Astrocyte (in vitro differentiated cells and primary cell): ENCODE measurements at regions not wholly inside any gene's neighbourhood (a gene's known extent, or its start where the extent isn't known, plus 50 kb on each side); places are given as distances from the start of the nearest gene placed in this dataset.

ENCODE experiments used
- DNase-seq: peaks from one replicate; pipeline ENCODE4 v3.0.0-alpha.2; 2010; ENCODE audit warnings: low read depth
- FAIRE-seq: peaks from 2 replicates; lab custom pipeline; 2011; peaks lifted over from hg19 to GRCh38; lab: Jason Lieb, UNC
- H2AFZ ChIP-seq: 2 replicates; pipeline ENCODE4 v1.6.0; 2012; ENCODE audit warnings: low read depth, low read length, inconsistent platforms
- H3K27ac ChIP-seq: 2 replicates; pipeline ENCODE4 v1.5.1; 2011; ENCODE audit warnings: low read depth, low read length, inconsistent platforms
- H3K27me3 ChIP-seq: 2 replicates; pipeline ENCODE4 v1.6.0; 2011; ENCODE audit warnings: low read length, inconsistent platforms; ENCODE audit not compliant: insufficient read depth
- H3K36me3 ChIP-seq: 2 replicates; pipeline ENCODE4 v1.5.1; 2011; ENCODE audit warnings: low read length, inconsistent platforms; ENCODE audit not compliant: insufficient read depth
- H3K4me1 ChIP-seq: 2 replicates; pipeline ENCODE4 v1.5.1; 2011; ENCODE audit warnings: low read length, inconsistent platforms; ENCODE audit not compliant: insufficient read depth
- H3K4me2 ChIP-seq: 2 replicates; pipeline ENCODE4 v1.6.0; 2012; ENCODE audit warnings: low read length, inconsistent platforms
- H3K4me3 ChIP-seq: 2 replicates; pipeline ENCODE4 v1.5.1; 2011; ENCODE audit warnings: low read depth, mild to moderate bottlenecking, low read length, inconsistent platforms; ENCODE audit not compliant: insufficient read depth
- H3K79me2 ChIP-seq: 2 replicates; pipeline ENCODE4 v1.6.0; 2012; ENCODE audit warnings: mild to moderate bottlenecking, low read length, inconsistent platforms; ENCODE audit not compliant: insufficient read depth
- H3K9ac ChIP-seq: 2 replicates; pipeline ENCODE4 v1.6.0; 2012; ENCODE audit warnings: mild to moderate bottlenecking, low read length, inconsistent platforms
- H3K9me3 ChIP-seq: 2 replicates; pipeline ENCODE4 v1.5.1; 2012; ENCODE audit warnings: low read depth, mild to moderate bottlenecking, low read length, inconsistent platforms; ENCODE audit not compliant: insufficient read depth
- H4K20me1 ChIP-seq: 2 replicates; pipeline ENCODE4 v1.6.0; 2012; ENCODE audit warnings: low read length, inconsistent platforms; ENCODE audit not compliant: insufficient read depth
- H3K27ac Mint-ChIP-seq: one replicate; pipeline ENCODE4 v1.8.0; 2021; ENCODE audit warnings: mild to moderate bottlenecking, mixed read lengths; ENCODE audit not compliant: unreplicated experiment
- H3K27me3 Mint-ChIP-seq: one replicate; pipeline ENCODE4 v1.8.0; 2021; ENCODE audit warnings: low read depth, mixed read lengths; ENCODE audit not compliant: unreplicated experiment
- H3K36me3 Mint-ChIP-seq: one replicate; pipeline ENCODE4 v1.8.0; 2021; ENCODE audit warnings: low read depth, mixed read lengths; ENCODE audit not compliant: unreplicated experiment
- H3K4me1 Mint-ChIP-seq: one replicate; pipeline ENCODE4 v1.8.0; 2021; ENCODE audit warnings: low read depth, mixed read lengths; ENCODE audit not compliant: unreplicated experiment
- H3K4me3 Mint-ChIP-seq: one replicate; pipeline ENCODE4 v1.8.0; 2021; ENCODE audit warnings: mild to moderate bottlenecking, moderate library complexity, mixed read lengths; ENCODE audit not compliant: unreplicated experiment
- H3K9me3 Mint-ChIP-seq: one replicate; pipeline ENCODE4 v1.8.0; 2021; ENCODE audit warnings: mild to moderate bottlenecking, mixed read lengths; ENCODE audit not compliant: unreplicated experiment
- CTCF ChIP-seq: IDR thresholded peaks from 2 replicates; pipeline ENCODE4 v1.5.1; 2011; ENCODE audit warnings: low read depth, mild to moderate bottlenecking, inconsistent platforms, low read length, moderate library complexity; ENCODE audit not compliant: insufficient read depth
- EZH2 ChIP-seq: IDR thresholded peaks from 2 replicates; pipeline ENCODE4 v1.6.1; 2012; ENCODE audit warnings: mild to moderate bottlenecking, low read length, inconsistent platforms; ENCODE audit not compliant: insufficient read depth

- no peaks in the 10 kb centered on the region for H3K4me1 ChIP-seq
- DNase-seq (no peak), FAIRE-seq (no peak)
- no peaks in the 10 kb centered on the region for H4K20me1 ChIP-seq
- no peak overlapping the region for H3K4me3 ChIP-seq
- no peak overlapping the region for H2AFZ ChIP-seq
- Mint-ChIP-seq H3K9me3 (no peaks in the 10 kb centered on the region), H3K36me3 (no peaks in the 10 kb centered on the region), H3K27ac (no peak overlapping the region), H3K4me3 (no peak overlapping the region), H3K4me1 (peaks cover 19% of the 10 kb centered on the region), H3K27me3 (no peaks in the 10 kb centered on the region)
- H3K36me3 ChIP-seq, result no peaks in the 10 kb centered on the region
- H3K9ac ChIP-seq, result no peak overlapping the region
- H3K79me2 ChIP-seq, result no peaks in the 10 kb centered on the region
- no peaks in the 10 kb centered on the region for H3K27me3 ChIP-seq
- no peak overlapping the region for H3K27ac ChIP-seq
- no peak for TF ChIP-seq CTCF
- TF ChIP-seq EZH2, result no peak
- H3K4me2 ChIP-seq, result no peak overlapping the region
- no peaks in the 10 kb centered on the region for H3K9me3 ChIP-seq
Measured at GRCh38 chr5:53165431-53166182, 56.0 kb upstream of the MOCS2 start.

GRCh38 chr5:53166183-53166495, 56.6 kb upstream of the MOCS2 start:
- Histone ChIP-seq H2AFZ (no peak overlapping the region), H4K20me1 (no peaks in the 10 kb centered on the region), H3K79me2 (no peaks in the 10 kb centered on the region), H3K36me3 (no peaks in the 10 kb centered on the region), H3K27me3 (no peaks in the 10 kb centered on the region), H3K9ac (no peak overlapping the region), H3K4me3 (no peak overlapping the region), H3K4me2 (no peak overlapping the region), H3K9me3 (no peaks in the 10 kb centered on the region), H3K4me1 (no peaks in the 10 kb centered on the region), H3K27ac (no peak overlapping the region)
- TF ChIP-seq EZH2, result no peak
- no peak for TF ChIP-seq CTCF
- H3K4me1 Mint-ChIP-seq, result peaks cover 19% of the 10 kb centered on the region
- no peaks in the 10 kb centered on the region for H3K36me3 Mint-ChIP-seq
- no peaks in the 10 kb centered on the region for H3K9me3 Mint-ChIP-seq
- no peak overlapping the region for H3K4me3 Mint-ChIP-seq
- FAIRE-seq, result no peak
- no peak overlapping the region for H3K27ac Mint-ChIP-seq
- no peak for DNase-seq
- no peaks in the 10 kb centered on the region for H3K27me3 Mint-ChIP-seq

- Mint-ChIP-seq H3K4me3 (no peak overlapping the region), H3K9me3 (no peaks in the 10 kb centered on the region), H3K27ac (peak overlapping the region; percentile 8), H3K27me3 (no peaks in the 10 kb centered on the region), H3K36me3 (no peaks in the 10 kb centered on the region), H3K4me1 (peaks cover 10% of the 10 kb centered on the region)
- Histone ChIP-seq H3K79me2 (no peaks in the 10 kb centered on the region), H3K4me1 (no peaks in the 10 kb centered on the region), H3K27me3 (no peaks in the 10 kb centered on the region), H3K27ac (no peak overlapping the region), H3K4me3 (no peak overlapping the region), H3K4me2 (no peak overlapping the region), H2AFZ (no peak overlapping the region), H4K20me1 (no peaks in the 10 kb centered on the region), H3K36me3 (no peaks in the 10 kb centered on the region), H3K9ac (no peak overlapping the region), H3K9me3 (no peaks in the 10 kb centered on the region)
- no peak for FAIRE-seq
- TF ChIP-seq EZH2 (no peak), CTCF (no peak)
- peak; percentile 8 for DNase-seq
Measured at GRCh38 chr5:53167836-53168235, 58.3 kb upstream of the MOCS2 start.
